Nephron progenitor cell (in vitro differentiated cells): ENCODE measurements at regions not wholly inside any gene's neighbourhood (a gene's known extent, or its start where the extent isn't known, plus 50 kb on each side); places are given as distances from the start of the nearest gene placed in this dataset.

Experiments
- DNase-seq: peaks from one replicate; pipeline ENCODE4 v3.0.0; 2021
- H3K27ac Mint-ChIP-seq: 2 replicates; pipeline ENCODE4 v1.8.0; 2021; ENCODE audit warnings: mild to moderate bottlenecking, moderate library complexity, mixed read lengths
- H3K27me3 Mint-ChIP-seq: 2 replicates; pipeline ENCODE4 v1.8.0; 2021; ENCODE audit warnings: mild to moderate bottlenecking, low read depth, mixed read lengths; ENCODE audit not compliant: poor library complexity
- H3K36me3 Mint-ChIP-seq: 2 replicates; pipeline ENCODE4 v1.8.0; 2021; ENCODE audit warnings: low read depth, mixed read lengths
- H3K4me1 Mint-ChIP-seq: 2 replicates; pipeline ENCODE4 v1.8.0; 2021; ENCODE audit warnings: mixed read lengths
- H3K4me3 Mint-ChIP-seq: 2 replicates; pipeline ENCODE4 v1.8.0; 2021; ENCODE audit warnings: mild to moderate bottlenecking, moderate library complexity, mixed read lengths
- H3K9me3 Mint-ChIP-seq: 2 replicates; pipeline ENCODE4 v1.8.0; 2021; ENCODE audit warnings: mild to moderate bottlenecking, moderate library complexity, mixed read lengths
- TF ChIP-seq, protein P1 (sequence below): fragments of 200-600 bp; sonication (generic); IDR thresholded peaks from 2 replicates; pipeline ENCODE4 v1.5.0; 2021; ENCODE audit warnings: antibody characterized with exemption

DNA sequence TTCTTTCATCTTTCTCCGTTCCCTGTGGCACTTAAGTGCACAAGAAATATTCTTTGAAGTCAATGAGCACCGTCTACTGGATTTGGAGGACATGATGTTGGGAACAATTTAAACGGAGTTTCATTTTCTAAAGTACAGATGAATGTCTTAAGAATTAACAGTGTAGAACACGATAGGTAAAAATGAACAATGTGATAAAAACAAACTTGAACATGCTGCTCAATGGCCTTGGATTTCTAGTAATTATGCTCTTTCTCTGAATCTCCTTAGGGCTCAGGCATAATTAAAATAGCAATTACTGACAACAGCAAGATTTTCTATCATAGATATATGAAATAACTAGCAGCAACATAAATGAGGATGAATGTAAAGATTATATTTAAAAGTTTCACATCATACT lies 142.2 kb upstream of the CDH6 start:
- TF ChIP-seq, protein P1, sequence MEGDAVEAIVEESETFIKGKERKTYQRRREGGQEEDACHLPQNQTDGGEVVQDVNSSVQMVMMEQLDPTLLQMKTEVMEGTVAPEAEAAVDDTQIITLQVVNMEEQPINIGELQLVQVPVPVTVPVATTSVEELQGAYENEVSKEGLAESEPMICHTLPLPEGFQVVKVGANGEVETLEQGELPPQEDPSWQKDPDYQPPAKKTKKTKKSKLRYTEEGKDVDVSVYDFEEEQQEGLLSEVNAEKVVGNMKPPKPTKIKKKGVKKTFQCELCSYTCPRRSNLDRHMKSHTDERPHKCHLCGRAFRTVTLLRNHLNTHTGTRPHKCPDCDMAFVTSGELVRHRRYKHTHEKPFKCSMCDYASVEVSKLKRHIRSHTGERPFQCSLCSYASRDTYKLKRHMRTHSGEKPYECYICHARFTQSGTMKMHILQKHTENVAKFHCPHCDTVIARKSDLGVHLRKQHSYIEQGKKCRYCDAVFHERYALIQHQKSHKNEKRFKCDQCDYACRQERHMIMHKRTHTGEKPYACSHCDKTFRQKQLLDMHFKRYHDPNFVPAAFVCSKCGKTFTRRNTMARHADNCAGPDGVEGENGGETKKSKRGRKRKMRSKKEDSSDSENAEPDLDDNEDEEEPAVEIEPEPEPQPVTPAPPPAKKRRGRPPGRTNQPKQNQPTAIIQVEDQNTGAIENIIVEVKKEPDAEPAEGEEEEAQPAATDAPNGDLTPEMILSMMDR: no peak
- Mint-ChIP-seq H3K27me3 (peaks cover 2% of the 10 kb centered on the region), H3K36me3 (peaks cover 6% of the 10 kb centered on the region), H3K4me1 (peaks cover 11% of the 10 kb centered on the region), H3K4me3 (no peak overlapping the region), H3K9me3 (peaks cover 9% of the 10 kb centered on the region), H3K27ac (no peak overlapping the region)
- DNase-seq: no peak

DNA sequence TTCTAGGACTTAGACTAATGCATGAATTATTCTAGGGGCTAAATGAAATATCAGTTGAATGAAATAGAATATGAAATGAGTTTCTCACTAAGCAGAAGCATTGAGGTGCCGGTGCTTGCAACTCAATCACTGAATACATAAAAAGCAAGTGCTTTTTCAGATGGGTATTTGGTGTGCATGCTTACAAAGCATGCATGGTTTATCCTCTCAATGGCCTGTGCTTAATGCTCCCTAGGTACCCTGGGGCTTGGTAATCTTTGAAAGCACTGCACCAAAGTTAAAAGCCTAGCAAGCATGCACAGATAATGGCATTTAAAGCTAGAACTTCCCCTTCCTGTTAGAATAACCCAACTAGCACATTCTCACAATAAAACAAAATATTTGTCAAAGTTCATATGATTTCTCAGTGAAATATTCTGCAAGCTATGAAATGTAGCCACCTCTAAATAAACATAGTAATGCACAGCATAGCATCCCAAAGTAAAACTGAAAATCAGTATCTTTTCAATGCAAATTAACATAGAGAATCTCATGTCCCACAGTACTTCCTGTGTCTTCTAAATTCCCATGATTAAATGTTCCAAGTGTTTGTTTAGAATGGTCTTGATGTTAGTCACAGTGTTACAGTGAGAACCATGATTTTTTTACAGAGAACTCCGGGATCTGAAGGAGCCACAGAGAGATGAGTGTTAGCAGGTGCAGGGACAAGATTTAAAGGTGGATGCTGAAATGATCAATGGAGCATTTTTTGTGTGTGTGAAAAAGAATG lies 143.4 kb upstream of the CDH6 start:
- Mint-ChIP-seq H3K9me3 (no peaks in the 10 kb centered on the region), H3K4me3 (no peak overlapping the region), H3K36me3 (no peaks in the 10 kb centered on the region), H3K4me1 (peaks cover 11% of the 10 kb centered on the region), H3K27ac (no peak overlapping the region), H3K27me3 (peaks cover 2% of the 10 kb centered on the region)
- no peak for DNase-seq
- TF ChIP-seq, protein P1: no peak

DNA sequence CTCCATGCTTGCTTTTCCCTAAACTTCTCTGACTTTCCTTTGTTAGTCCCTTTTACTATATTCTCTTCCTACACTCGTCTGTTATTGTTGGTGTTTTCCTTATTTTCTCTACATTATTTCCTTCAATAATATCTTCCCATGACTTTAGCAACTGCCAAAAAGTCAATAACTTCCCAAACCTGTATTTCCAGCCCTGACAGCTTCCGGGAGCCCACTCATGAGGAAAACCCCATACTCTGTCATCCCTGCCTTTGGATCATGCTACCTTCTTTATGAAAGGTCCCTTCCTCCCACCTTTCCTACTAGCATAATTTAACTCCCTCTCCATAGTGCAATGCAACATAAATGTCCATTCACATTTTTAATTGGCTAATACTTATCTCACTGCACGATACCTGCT lies 144.0 kb upstream of the CDH6 start:
- Mint-ChIP-seq H3K27me3 (peaks cover 2% of the 10 kb centered on the region), H3K4me1 (peaks cover 8% of the 10 kb centered on the region)

DNA sequence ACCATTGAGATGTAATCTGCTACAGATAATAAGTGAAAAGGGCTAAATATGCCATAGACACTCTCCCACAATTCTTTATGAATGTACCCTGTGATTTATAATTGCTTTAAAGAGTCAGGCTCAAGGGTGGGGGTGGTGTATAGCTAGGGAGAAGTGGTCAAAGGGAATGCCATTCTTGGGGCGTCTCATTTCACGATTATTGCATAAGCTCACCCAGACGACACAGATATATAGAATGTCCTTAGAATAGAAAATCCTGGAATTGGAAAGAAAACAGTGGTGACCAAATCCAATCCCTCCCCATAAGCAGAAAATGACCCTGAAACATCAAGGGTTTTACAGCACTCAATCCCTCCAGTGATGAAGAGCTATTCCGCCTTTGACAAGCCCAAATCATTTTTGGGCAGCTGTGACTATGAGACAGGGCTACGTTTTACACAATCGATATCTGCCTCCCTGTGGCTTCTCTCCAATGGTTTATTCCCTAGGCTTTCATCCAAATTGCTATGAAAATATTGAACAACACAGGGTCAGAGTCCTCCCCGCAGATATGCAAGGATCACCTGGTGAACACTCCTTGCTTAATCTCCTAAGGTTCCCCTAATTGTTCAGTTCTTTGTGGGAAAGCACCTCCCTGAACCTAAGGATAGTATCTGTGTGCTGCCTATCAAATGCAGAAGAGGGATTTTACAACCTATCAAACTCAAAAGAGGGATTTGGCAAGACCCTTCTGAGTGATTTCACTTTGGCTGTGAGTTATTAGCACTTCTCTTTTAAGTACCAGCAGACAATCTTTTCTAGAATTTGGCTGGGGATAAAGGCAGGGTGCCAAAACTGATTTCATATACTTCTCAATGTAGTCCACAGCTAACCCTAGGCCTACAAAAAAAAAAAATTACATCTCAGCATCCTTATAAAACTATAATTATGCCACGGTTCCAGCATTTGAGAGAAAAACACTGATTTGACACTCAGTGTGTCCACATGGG lies 144.9 kb upstream of the CDH6 start:
- Mint-ChIP-seq H3K9me3 (no peaks in the 10 kb centered on the region), H3K27ac (no peak overlapping the region), H3K36me3 (no peaks in the 10 kb centered on the region), H3K4me1 (peaks cover 5% of the 10 kb centered on the region), H3K4me3 (no peak overlapping the region), H3K27me3 (peaks cover 2% of the 10 kb centered on the region)
- no peak for DNase-seq
- TF ChIP-seq, protein P1: no peak

More for the DNA sequence above, 144.0 kb upstream of the CDH6 start:
- H3K4me3 Mint-ChIP-seq: no peak overlapping the region
- no peak overlapping the region for H3K27ac Mint-ChIP-seq
- no peak for DNase-seq
- no peaks in the 10 kb centered on the region for H3K36me3 Mint-ChIP-seq
- TF ChIP-seq, protein P1: no peak
- H3K9me3 Mint-ChIP-seq: no peaks in the 10 kb centered on the region

DNA sequence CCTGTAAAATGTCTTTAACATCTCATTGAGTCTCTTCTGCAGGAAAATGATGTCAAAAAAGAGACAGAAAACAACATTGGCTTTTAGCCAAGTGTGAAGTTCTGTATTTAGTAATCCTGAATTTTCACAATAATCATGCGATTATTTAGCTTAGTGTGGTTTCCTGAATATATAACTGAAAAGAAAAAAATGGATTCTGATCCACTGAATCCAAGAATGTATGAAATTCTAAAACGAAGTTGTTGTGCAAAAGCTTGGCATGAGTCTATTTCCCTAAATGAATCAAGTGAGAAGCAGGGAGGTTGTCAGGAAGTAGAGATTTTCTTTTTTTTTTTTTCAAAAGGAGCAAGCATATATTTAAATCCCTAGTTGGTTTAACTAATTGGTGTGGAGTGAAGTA lies 145.9 kb upstream of the CDH6 start:
- no peak overlapping the region for H3K27ac Mint-ChIP-seq
- DNase-seq: no peak
- peaks cover 5% of the 10 kb centered on the region for H3K4me1 Mint-ChIP-seq
- no peak overlapping the region for H3K4me3 Mint-ChIP-seq
- H3K27me3 Mint-ChIP-seq: peaks cover 5% of the 10 kb centered on the region
- peaks cover 3% of the 10 kb centered on the region for H3K9me3 Mint-ChIP-seq
- TF ChIP-seq, protein P1: no peak
- no peaks in the 10 kb centered on the region for H3K36me3 Mint-ChIP-seq
